DMS153 treated with DMSO at 0.1 percent for 48 hours (cell line): ENCODE measurements at regions not wholly inside any gene's neighbourhood (a gene's known extent, or its start where the extent isn't known, plus 50 kb on each side); places are given as distances from the start of the nearest gene placed in this dataset.

Experiments used
- DNase-seq: peaks from one replicate; lab custom pipeline; 2025; ENCODE audit not compliant: unreplicated experiment; lab: John Stamatoyannopoulos, UW

- no peak for DNase-seq
These were observed 1348.9 kb upstream of the FLRT2 start for GRCh38 chr14:84181072-84181471.

GRCh38 chr14:84195514-84195913 lies 1334.4 kb upstream of the FLRT2 start:
- DNase-seq = no peak

GRCh38 chr14:84197704-84198103 lies 1332.2 kb upstream of the FLRT2 start:
- DNase-seq = no peak

- DNase-seq = no peak
These were observed 1327.5 kb upstream of the FLRT2 start for GRCh38 chr14:84202486-84202885.

GRCh38 chr14:84203896-84204295 lies 1326.0 kb upstream of the FLRT2 start:
- no peak for DNase-seq

- DNase-seq = no peak
These were observed 1321.5 kb upstream of the FLRT2 start for GRCh38 chr14:84208451-84208850.

GRCh38 chr14:84209031-84209430 lies 1320.9 kb upstream of the FLRT2 start:
- no peak for DNase-seq

GRCh38 chr14:84217066-84217465 lies 1312.9 kb upstream of the FLRT2 start:
- no peak for DNase-seq

GRCh38 chr14:84225268-84225667 lies 1304.7 kb upstream of the FLRT2 start:
- DNase-seq = no peak

GRCh38 chr14:84228702-84229101 lies 1301.2 kb upstream of the FLRT2 start:
- no peak for DNase-seq

- DNase-seq = no peak
These were observed 1295.7 kb upstream of the FLRT2 start for GRCh38 chr14:84234281-84234680.

- no peak for DNase-seq
These were observed 1293.7 kb upstream of the FLRT2 start for GRCh38 chr14:84236290-84236689.

GRCh38 chr14:84237881-84238280 lies 1292.1 kb upstream of the FLRT2 start:
- DNase-seq = no peak

- no peak for DNase-seq
These were observed 1282.3 kb upstream of the FLRT2 start for GRCh38 chr14:84247693-84248092.

- DNase-seq = no peak
These were observed 1279.1 kb upstream of the FLRT2 start for GRCh38 chr14:84250893-84251292.

GRCh38 chr14:84251411-84252115 lies 1278.4 kb upstream of the FLRT2 start:
- no peak for DNase-seq

GRCh38 chr14:84252706-84253105 lies 1277.2 kb upstream of the FLRT2 start:
- DNase-seq = no peak

- DNase-seq = no peak
These were observed 1276.6 kb upstream of the FLRT2 start for GRCh38 chr14:84253326-84253725.

GRCh38 chr14:84254290-84254689 lies 1275.7 kb upstream of the FLRT2 start:
- DNase-seq = peak; percentile 33

- DNase-seq = no peak
These were observed 1267.0 kb upstream of the FLRT2 start for GRCh38 chr14:84262932-84263331.

GRCh38 chr14:84272290-84272721 lies 1257.6 kb upstream of the FLRT2 start:
- DNase-seq = no peak

- no peak for DNase-seq
These were observed 1256.8 kb upstream of the FLRT2 start for GRCh38 chr14:84273181-84273580.

- no peak for DNase-seq
These were observed 1247.3 kb upstream of the FLRT2 start for GRCh38 chr14:84282618-84283017.
